WTC11 (cell line): ENCODE measurements at regions not wholly inside any gene's neighbourhood (a gene's known extent, or its start where the extent isn't known, plus 50 kb on each side); places are given as distances from the start of the nearest gene placed in this dataset.

Source experiments
- ATAC-seq: fragments of 200-7000 bp; cut with Tn5 transposase; 2 replicates; pipeline ENCODE4 v1.10.0; 2021; ENCODE audit warnings: mild to moderate bottlenecking, moderate library complexity
- CTCF ChIA-PET: fragments of 300-600 bp; sonication (Branson Sonifier 250); formaldehyde crosslinking; loops from one replicate; lab custom pipeline; 2021; ENCODE audit warnings: antibody characterized with exemption; lab: Charles Lee
- POLR2A ChIA-PET: fragments of 350-600 bp; sonication (Branson Sonifier 250); formaldehyde crosslinking; loops from one replicate; lab custom pipeline; 2021; ENCODE audit warnings: antibody characterized with exemption; lab: Charles Lee
- DNase-seq: peaks from one replicate; pipeline ENCODE4 v3.0.0; 2021; ENCODE audit warnings: low spot score
- H3K27ac Mint-ChIP-seq: 2 replicates; pipeline ENCODE4 v1.8.0; 2021; ENCODE audit warnings: mixed read lengths
- H3K27me3 Mint-ChIP-seq: 2 replicates; pipeline ENCODE4 v1.8.0; 2021; ENCODE audit warnings: low read depth, mild to moderate bottlenecking, moderate library complexity, mixed read lengths
- H3K36me3 Mint-ChIP-seq: 2 replicates; pipeline ENCODE4 v1.8.0; 2021; ENCODE audit warnings: mixed read lengths
- H3K4me1 Mint-ChIP-seq: 2 replicates; pipeline ENCODE4 v1.8.0; 2022; ENCODE audit warnings: mixed read lengths
- H3K4me3 Mint-ChIP-seq: 2 replicates; pipeline ENCODE4 v1.8.0; 2021; ENCODE audit warnings: mild to moderate bottlenecking, moderate library complexity, mixed read lengths
- H3K9me3 Mint-ChIP-seq: 2 replicates; pipeline ENCODE4 v1.8.0; 2021; ENCODE audit warnings: mixed read lengths
- ERG ChIP-seq: fragments of 250-450 bp; sonication (Bioruptor Pico); IDR thresholded peaks from 2 replicates; pipeline ENCODE4 v1.8.0; 2021; ENCODE audit warnings: mild to moderate bottlenecking
- GABPB1 ChIP-seq: sonication (generic); formaldehyde crosslinking; IDR thresholded peaks from 2 replicates; pipeline ENCODE4 v1.8.1; 2023; ENCODE audit warnings: mild to moderate bottlenecking, missing genetic modification reagents
- JUN ChIP-seq: sonication (generic); formaldehyde crosslinking; IDR thresholded peaks from 2 replicates; pipeline ENCODE4 v1.8.0; 2023; ENCODE audit warnings: mild to moderate bottlenecking, missing genetic modification reagents
- MYBL2 ChIP-seq: sonication (generic); formaldehyde crosslinking; IDR thresholded peaks from 2 replicates; pipeline ENCODE4 v1.8.1; 2023; ENCODE audit warnings: mild to moderate bottlenecking, moderate library complexity, missing genetic modification reagents
- NR3C1 ChIP-seq: sonication (generic); formaldehyde crosslinking; conservative IDR thresholded peaks from 2 replicates; pipeline ENCODE4 v1.8.1; 2023; ENCODE audit warnings: low read depth, mild to moderate bottlenecking, missing genetic modification reagents
- SOX15 ChIP-seq: fragments of 250-450 bp; sonication (Bioruptor Pico); IDR thresholded peaks from 2 replicates; pipeline ENCODE4 v1.9.0; 2021; ENCODE audit warnings: mild to moderate bottlenecking
- SP1 ChIP-seq: sonication (generic); formaldehyde crosslinking; conservative IDR thresholded peaks from 2 replicates; pipeline ENCODE4 v1.8.1; 2022; ENCODE audit warnings: missing genetic modification reagents
- TCF7 ChIP-seq: sonication (generic); formaldehyde crosslinking; IDR thresholded peaks from 2 replicates; pipeline ENCODE4 v1.8.0; 2022; ENCODE audit warnings: mild to moderate bottlenecking, low read depth, missing genetic modification reagents, moderate library complexity
- USF2 ChIP-seq: sonication (generic); formaldehyde crosslinking; IDR thresholded peaks from 2 replicates; pipeline ENCODE4 v1.8.1; 2023; ENCODE audit warnings: mild to moderate bottlenecking, missing genetic modification reagents, moderate library complexity
- ZNF317 ChIP-seq: sonication (generic); formaldehyde crosslinking; IDR thresholded peaks from 2 replicates; pipeline ENCODE4 v1.8.1; 2023; ENCODE audit warnings: low read depth, mild to moderate bottlenecking, moderate library complexity, missing genetic modification reagents, borderline replicate concordance
- ZNF396 ChIP-seq: fragments of 250-450 bp; sonication (Bioruptor Pico); IDR thresholded peaks from 2 replicates; pipeline ENCODE4 v1.8.0; 2021; ENCODE audit warnings: mild to moderate bottlenecking, moderate library complexity, borderline replicate concordance
- ZNF425 ChIP-seq: fragments of 250-450 bp; sonication (Bioruptor Pico); conservative IDR thresholded peaks from 2 replicates; pipeline ENCODE4 v1.9.0; 2021; ENCODE audit warnings: mild to moderate bottlenecking
- TF ChIP-seq, protein P1 (sequence below): sonication (generic); formaldehyde crosslinking; IDR thresholded peaks from 2 replicates; pipeline ENCODE4 v1.8.1; 2023; ENCODE audit warnings: mild to moderate bottlenecking, moderate library complexity, missing genetic modification reagents
- TF ChIP-seq, protein P2 (sequence below): sonication (generic); formaldehyde crosslinking; IDR thresholded peaks from 2 replicates; pipeline ENCODE4 v1.8.0; 2022; ENCODE audit warnings: missing genetic modification reagents
- TF ChIP-seq, protein P3 (sequence below): sonication (generic); formaldehyde crosslinking; IDR thresholded peaks from 2 replicates; pipeline ENCODE4 v1.8.1; 2022; ENCODE audit warnings: low read depth, missing genetic modification reagents, borderline replicate concordance

GRCh38 chr22:49307481-49307830 lies 520.2 kb downstream of the BRD1 start:
- CTCF ChIA-PET: interaction anchor here (1.6 to 3.1 kb wide), 3 partner anchors 261 to 325 kb away, joined by 5 to 127 read pairs (median 6); no protein-coding TSS in a partner anchor
- Mint-ChIP-seq H3K27ac (no peak overlapping the region), H3K4me3 (no peak overlapping the region), H3K4me1 (no peaks in the 10 kb centered on the region)
- ATAC-seq (no peak), DNase-seq (no peak)
- no peak for TF ChIP-seq SOX15 (CRISPR knock-in tag)
- TF ChIP-seq TCF7 (CRISPR knock-in tag): no peak
- TF ChIP-seq ZNF317: no peak
- TF ChIP-seq, protein P1, sequence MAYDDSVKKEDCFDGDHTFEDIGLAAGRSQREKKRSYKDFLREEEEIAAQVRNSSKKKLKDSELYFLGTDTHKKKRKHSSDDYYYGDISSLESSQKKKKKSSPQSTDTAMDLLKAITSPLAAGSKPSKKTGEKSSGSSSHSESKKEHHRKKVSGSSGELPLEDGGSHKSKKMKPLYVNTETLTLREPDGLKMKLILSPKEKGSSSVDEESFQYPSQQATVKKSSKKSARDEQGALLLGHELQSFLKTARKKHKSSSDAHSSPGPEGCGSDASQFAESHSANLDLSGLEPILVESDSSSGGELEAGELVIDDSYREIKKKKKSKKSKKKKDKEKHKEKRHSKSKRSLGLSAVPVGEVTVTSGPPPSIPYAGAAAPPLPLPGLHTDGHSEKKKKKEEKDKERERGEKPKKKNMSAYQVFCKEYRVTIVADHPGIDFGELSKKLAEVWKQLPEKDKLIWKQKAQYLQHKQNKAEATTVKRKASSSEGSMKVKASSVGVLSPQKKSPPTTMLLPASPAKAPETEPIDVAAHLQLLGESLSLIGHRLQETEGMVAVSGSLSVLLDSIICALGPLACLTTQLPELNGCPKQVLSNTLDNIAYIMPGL (CRISPR knock-in tag): no peak
- TF ChIP-seq, all 79 proteins: peak for 0
- Mint-ChIP-seq H3K9me3 (no peaks in the 10 kb centered on the region), H3K36me3 (no peaks in the 10 kb centered on the region), H3K27me3 (no peaks in the 10 kb centered on the region; the same call in 1 of the 2 replicates)
- POLR2A ChIA-PET: no interaction called here

DNA sequence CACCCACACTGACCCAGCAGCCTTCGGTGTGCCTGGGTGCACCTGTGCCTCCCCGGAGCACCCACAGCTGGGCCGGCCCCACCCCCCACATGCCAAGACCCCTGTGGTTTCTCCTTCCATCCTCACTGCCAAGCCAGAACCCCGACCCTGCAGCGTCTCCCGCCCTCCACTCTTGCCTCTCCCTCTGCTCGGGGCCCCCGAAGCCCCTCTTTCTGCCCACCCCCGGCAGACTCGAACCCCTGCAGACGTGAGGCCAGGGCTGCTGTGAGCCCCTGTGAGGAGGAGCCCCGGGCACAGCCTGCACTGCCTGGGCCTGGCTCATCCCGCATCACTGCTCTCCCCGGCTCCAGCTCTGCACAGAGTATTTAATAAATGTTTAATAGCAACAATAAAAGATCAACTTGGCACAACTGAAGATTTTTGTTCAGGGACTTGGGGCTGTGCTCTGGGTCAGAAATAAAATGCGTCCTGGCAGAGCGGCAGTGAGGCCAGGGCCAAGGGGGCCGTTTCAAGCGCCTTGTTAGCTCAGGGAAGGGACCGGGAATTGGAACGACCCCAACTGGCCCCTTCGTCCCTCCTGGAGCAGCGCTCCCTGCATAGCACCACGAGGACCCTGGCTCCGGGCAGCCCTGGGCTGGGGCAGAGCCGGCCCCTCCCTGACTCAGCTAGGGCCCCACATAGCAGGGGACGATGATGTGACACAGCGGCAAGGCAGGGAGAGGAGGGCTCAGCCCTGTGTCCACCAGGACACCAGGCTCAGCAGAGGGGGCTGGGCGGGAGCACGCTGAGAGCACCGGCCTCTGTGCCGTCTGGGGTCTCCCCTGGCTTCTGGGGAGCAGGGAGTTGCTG lies 520.8 kb downstream of the BRD1 start:
- ATAC-seq: no peak
- CTCF ChIA-PET: interaction anchor here (1.1 to 3.1 kb wide), 5 partner anchors 20 to 327 kb away, joined by 3 to 127 read pairs (median 6); no protein-coding TSS in a partner anchor
- no peak for TF ChIP-seq SP1 (CRISPR knock-in tag)
- TF ChIP-seq JUN (CRISPR knock-in tag): no peak
- no peak for TF ChIP-seq ZNF396
- no peak for TF ChIP-seq ERG (CRISPR knock-in tag)
- TF ChIP-seq ZNF425 (CRISPR knock-in tag): no peak
- no peak for TF ChIP-seq NR3C1 (CRISPR knock-in tag)
- no peak for TF ChIP-seq MYBL2
- no peak for TF ChIP-seq GABPB1 (CRISPR knock-in tag)
- no peak for TF ChIP-seq USF2
- TF ChIP-seq, protein P2, sequence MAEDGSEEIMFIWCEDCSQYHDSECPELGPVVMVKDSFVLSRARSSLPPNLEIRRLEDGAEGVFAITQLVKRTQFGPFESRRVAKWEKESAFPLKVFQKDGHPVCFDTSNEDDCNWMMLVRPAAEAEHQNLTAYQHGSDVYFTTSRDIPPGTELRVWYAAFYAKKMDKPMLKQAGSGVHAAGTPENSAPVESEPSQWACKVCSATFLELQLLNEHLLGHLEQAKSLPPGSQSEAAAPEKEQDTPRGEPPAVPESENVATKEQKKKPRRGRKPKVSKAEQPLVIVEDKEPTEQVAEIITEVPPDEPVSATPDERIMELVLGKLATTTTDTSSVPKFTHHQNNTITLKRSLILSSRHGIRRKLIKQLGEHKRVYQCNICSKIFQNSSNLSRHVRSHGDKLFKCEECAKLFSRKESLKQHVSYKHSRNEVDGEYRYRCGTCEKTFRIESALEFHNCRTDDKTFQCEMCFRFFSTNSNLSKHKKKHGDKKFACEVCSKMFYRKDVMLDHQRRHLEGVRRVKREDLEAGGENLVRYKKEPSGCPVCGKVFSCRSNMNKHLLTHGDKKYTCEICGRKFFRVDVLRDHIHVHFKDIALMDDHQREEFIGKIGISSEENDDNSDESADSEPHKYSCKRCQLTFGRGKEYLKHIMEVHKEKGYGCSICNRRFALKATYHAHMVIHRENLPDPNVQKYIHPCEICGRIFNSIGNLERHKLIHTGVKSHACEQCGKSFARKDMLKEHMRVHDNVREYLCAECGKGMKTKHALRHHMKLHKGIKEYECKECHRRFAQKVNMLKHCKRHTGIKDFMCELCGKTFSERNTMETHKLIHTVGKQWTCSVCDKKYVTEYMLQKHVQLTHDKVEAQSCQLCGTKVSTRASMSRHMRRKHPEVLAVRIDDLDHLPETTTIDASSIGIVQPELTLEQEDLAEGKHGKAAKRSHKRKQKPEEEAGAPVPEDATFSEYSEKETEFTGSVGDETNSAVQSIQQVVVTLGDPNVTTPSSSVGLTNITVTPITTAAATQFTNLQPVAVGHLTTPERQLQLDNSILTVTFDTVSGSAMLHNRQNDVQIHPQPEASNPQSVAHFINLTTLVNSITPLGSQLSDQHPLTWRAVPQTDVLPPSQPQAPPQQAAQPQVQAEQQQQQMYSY: no peak
- TF ChIP-seq, protein P3, sequence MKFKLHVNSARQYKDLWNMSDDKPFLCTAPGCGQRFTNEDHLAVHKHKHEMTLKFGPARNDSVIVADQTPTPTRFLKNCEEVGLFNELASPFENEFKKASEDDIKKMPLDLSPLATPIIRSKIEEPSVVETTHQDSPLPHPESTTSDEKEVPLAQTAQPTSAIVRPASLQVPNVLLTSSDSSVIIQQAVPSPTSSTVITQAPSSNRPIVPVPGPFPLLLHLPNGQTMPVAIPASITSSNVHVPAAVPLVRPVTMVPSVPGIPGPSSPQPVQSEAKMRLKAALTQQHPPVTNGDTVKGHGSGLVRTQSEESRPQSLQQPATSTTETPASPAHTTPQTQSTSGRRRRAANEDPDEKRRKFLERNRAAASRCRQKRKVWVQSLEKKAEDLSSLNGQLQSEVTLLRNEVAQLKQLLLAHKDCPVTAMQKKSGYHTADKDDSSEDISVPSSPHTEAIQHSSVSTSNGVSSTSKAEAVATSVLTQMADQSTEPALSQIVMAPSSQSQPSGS (CRISPR knock-in tag): no peak
- TF ChIP-seq, all 79 proteins: peak for 0
- POLR2A ChIA-PET: no interaction called here
- H3K36me3 Mint-ChIP-seq: no peaks in the 10 kb centered on the region
- DNase-seq: no peak
- H3K27me3 Mint-ChIP-seq: no peaks in the 10 kb centered on the region; the same call in 1 of the 2 replicates
- H3K4me3 Mint-ChIP-seq: no peak overlapping the region
- no peaks in the 10 kb centered on the region for H3K4me1 Mint-ChIP-seq
- H3K9me3 Mint-ChIP-seq: no peaks in the 10 kb centered on the region
- H3K27ac Mint-ChIP-seq: no peak overlapping the region
